Stimulated activated CD4-positive, alpha-beta T cell treated with anti-CD3 and anti-CD28 coated beads, Interleukin-2, amount 100 ng/mL, for 48 hours (primary cell): ENCODE measurements at regions not wholly inside any gene's neighbourhood (a gene's known extent, or its start where the extent isn't known, plus 50 kb on each side); places are given as distances from the start of the nearest gene placed in this dataset.

Experiments used
- DNase-seq, 2 donors: peaks; one replicate each; pipeline ENCODE4 v3.0.0-alpha.2; 2020

- no peak for DNase-seq
Observed at GRCh38 chr20:22795433-22795832, 211.1 kb upstream of the FOXA2 start.

- DNase-seq: no peak
Observed at GRCh38 chr20:22795871-22796270, 211.5 kb upstream of the FOXA2 start.

GRCh38 chr20:22796469-22797077 lies 212.2 kb upstream of the FOXA2 start:
- no peak for DNase-seq

GRCh38 chr20:22797103-22797502 lies 212.7 kb upstream of the FOXA2 start:
- no peak for DNase-seq

- no peak for DNase-seq
Observed at GRCh38 chr20:22799687-22800086, 215.3 kb upstream of the FOXA2 start.

- DNase-seq: no peak
Observed at GRCh38 chr20:22800129-22800528, 215.8 kb upstream of the FOXA2 start.

GRCh38 chr20:22801528-22801927 lies 217.2 kb upstream of the FOXA2 start:
- DNase-seq: no peak

GRCh38 chr20:22802296-22802695 lies 217.9 kb upstream of the FOXA2 start:
- no peak for DNase-seq

- DNase-seq: no peak
Observed at GRCh38 chr20:22805219-22805618, 220.8 kb upstream of the FOXA2 start.

- no peak for DNase-seq
Observed at GRCh38 chr20:22805996-22806395, 221.6 kb upstream of the FOXA2 start.

GRCh38 chr20:22807045-22807444 lies 222.7 kb upstream of the FOXA2 start:
- no peak for DNase-seq

GRCh38 chr20:22807646-22808244 lies 223.4 kb upstream of the FOXA2 start:
- DNase-seq: no peak

- DNase-seq: no peak
Observed at GRCh38 chr20:22808628-22809027, 224.3 kb upstream of the FOXA2 start.

- DNase-seq: no peak
Observed at GRCh38 chr20:22810030-22810429, 225.1 kb upstream of the SSTR4 start.

GRCh38 chr20:22810626-22811569 lies 224.2 kb upstream of the SSTR4 start:
- no peak for DNase-seq

GRCh38 chr20:22814471-22815205 lies 220.5 kb upstream of the SSTR4 start:
- DNase-seq: no peak

- no peak for DNase-seq
Observed at GRCh38 chr20:22815206-22815551, 219.9 kb upstream of the SSTR4 start.

- DNase-seq: no peak
Observed at GRCh38 chr20:22815603-22816315, 219.4 kb upstream of the SSTR4 start.

- no peak for DNase-seq
Observed at GRCh38 chr20:22818636-22819035, 216.5 kb upstream of the SSTR4 start.

GRCh38 chr20:22819112-22819511 lies 216.0 kb upstream of the SSTR4 start:
- no peak for DNase-seq

GRCh38 chr20:22819784-22820183 lies 215.3 kb upstream of the SSTR4 start:
- DNase-seq: no peak

- no peak for DNase-seq
Observed at GRCh38 chr20:22821081-22821727, 213.9 kb upstream of the SSTR4 start.
